IMR-90 (cell line): ENCODE measurements at regions not wholly inside any gene's neighbourhood (a gene's known extent, or its start where the extent isn't known, plus 50 kb on each side); places are given as distances from the start of the nearest gene placed in this dataset.
A peak's percentile ranks its signal among the peaks of the same experiment; 100 is the strongest.

Experiments used
- ATAC-seq: fragments of 200-7000 bp; cut with Tn5 transposase; 2 replicates; pipeline ENCODE4 v1.9.1; 2020; ENCODE audit warnings: low read depth, mild to moderate bottlenecking, moderate library complexity
- BruUV-seq: library from RNA; stranded (reverse); fragments of 400-500 nt; replicated peaks from 2 replicates; lab custom pipeline; 2021; lab: Mats Ljungman, UMichigan
- CTCF ChIA-PET: fragments of 300-600 bp; formaldehyde crosslinking; extraction: SDS; loops from one replicate; lab custom pipeline; 2021; ENCODE audit warnings: antibody characterized with exemption; lab: Yijun Ruan, JAX
- POLR2A ChIA-PET: fragments of 300-600 bp; sonication (Branson Sonifier 250); formaldehyde crosslinking; loops from one replicate; lab custom pipeline; 2022; ENCODE audit warnings: antibody characterized with exemption; ENCODE audit not compliant: unreplicated experiment; lab: Charles Lee
- DNase-seq: peaks from one replicate; pipeline ENCODE4 v3.0.0; 2013
- H2AFZ ChIP-seq: replicated peaks from 2 replicates; pipeline ENCODE3; 2013; ENCODE audit warnings: low read length, mild to moderate bottlenecking; ENCODE audit not compliant: poor library complexity
- H2AK5ac ChIP-seq: 2 replicates; pipeline ENCODE4 v1.6.1; 2013; ENCODE audit warnings: low read depth, low read length, inconsistent platforms
- H2AK9ac ChIP-seq: replicated peaks from 2 replicates; pipeline ENCODE3; 2013; ENCODE audit warnings: mild to moderate bottlenecking, low read depth, low read length, moderate library complexity; ENCODE audit not compliant: poor library complexity
- H2BK120ac ChIP-seq: 2 replicates; pipeline ENCODE4 v1.6.1; 2013; ENCODE audit warnings: low read depth, low read length, inconsistent platforms
- H2BK15ac ChIP-seq: 3 replicates; pipeline ENCODE4 v1.6.1; 2013; ENCODE audit warnings: low read depth, low read length, inconsistent platforms
- H2BK20ac ChIP-seq: 2 replicates; pipeline ENCODE4 v1.6.1; 2013; ENCODE audit warnings: low read depth, mild to moderate bottlenecking, inconsistent platforms, low read length, moderate library complexity
- H2BK5ac ChIP-seq: 2 replicates; pipeline ENCODE4 v1.6.1; 2013; ENCODE audit warnings: mild to moderate bottlenecking, low read depth, low read length, inconsistent platforms; ENCODE audit not compliant: poor library complexity, severe bottlenecking
- H3K14ac ChIP-seq: replicated peaks from 2 replicates; pipeline ENCODE4 v1.6.1; 2013; ENCODE audit warnings: low read depth, low read length, inconsistent platforms
- H3K18ac ChIP-seq: 2 replicates; pipeline ENCODE4 v1.6.1; 2013; ENCODE audit warnings: low read depth, low read length, control low read depth
- H3K23ac ChIP-seq: 2 replicates; pipeline ENCODE4 v1.6.1; 2013; ENCODE audit warnings: low read depth, low read length, inconsistent platforms
- H3K27ac ChIP-seq: 2 replicates; pipeline ENCODE4 v1.5.1; 2013; ENCODE audit warnings: mild to moderate bottlenecking, control low read depth, low read length; ENCODE audit not compliant: insufficient read depth
- H3K27me3 ChIP-seq: 2 replicates; pipeline ENCODE4 v1.6.1; 2013; ENCODE audit warnings: low read length; ENCODE audit not compliant: control insufficient read depth, insufficient read depth
- H3K36me3 ChIP-seq: 2 replicates; pipeline ENCODE4 v1.6.1; 2013; ENCODE audit warnings: low read length, mixed read lengths; ENCODE audit not compliant: control insufficient read depth, insufficient read depth
- H3K4ac ChIP-seq: 2 replicates; pipeline ENCODE4 v1.6.1; 2013; ENCODE audit warnings: low read depth, low read length, inconsistent platforms
- H3K4me1 ChIP-seq: 2 replicates; pipeline ENCODE4 v1.6.1; 2013; ENCODE audit warnings: low read length, mixed read lengths; ENCODE audit not compliant: control insufficient read depth, insufficient read depth
- H3K4me2 ChIP-seq: 2 replicates; pipeline ENCODE4 v1.6.1; 2013; ENCODE audit warnings: low read depth, mild to moderate bottlenecking, control low read depth, low read length, moderate library complexity
- H3K4me3 ChIP-seq: 2 replicates; pipeline ENCODE4 v1.5.1; 2013; ENCODE audit warnings: low read depth, mild to moderate bottlenecking, control low read depth, low read length, moderate library complexity; ENCODE audit not compliant: insufficient read depth
- H3K56ac ChIP-seq: 2 replicates; pipeline ENCODE4 v1.6.1; 2013; ENCODE audit warnings: low read length, inconsistent platforms; ENCODE audit not compliant: insufficient read depth; ENCODE audit errors: extremely low read depth
- H3K79me1 ChIP-seq, 2 experiments: 2 replicates each; pipeline ENCODE4 v1.6.1; 2013; ENCODE audit warnings: low read length in 2 of 2, inconsistent platforms in 1 of 2, low read depth in 1 of 2
- H3K9ac ChIP-seq: 2 replicates; pipeline ENCODE4 v1.6.1; 2013; ENCODE audit warnings: low read depth, low read length, control low read depth
- H3K9me1 ChIP-seq: 2 replicates; pipeline ENCODE4 v1.6.1; 2013; ENCODE audit warnings: low read length, inconsistent platforms; ENCODE audit not compliant: insufficient read depth
- H3K9me3 ChIP-seq: 2 replicates; pipeline ENCODE4 v1.6.1; 2013; ENCODE audit warnings: low read length; ENCODE audit not compliant: control insufficient read depth, insufficient read depth
- H4K20me1 ChIP-seq: 2 replicates; pipeline ENCODE4 v1.6.1; 2013; ENCODE audit warnings: low read length, inconsistent platforms; ENCODE audit not compliant: insufficient read depth
- H4K5ac ChIP-seq: 2 replicates; pipeline ENCODE4 v1.6.1; 2013; ENCODE audit warnings: mild to moderate bottlenecking, low read depth, low read length, control low read depth
- H4K8ac ChIP-seq, 2 experiments: 2 replicates each; pipeline ENCODE4 v1.6.1; 2013; ENCODE audit warnings: low read depth in 2 of 2, low read length in 2 of 2, control low read depth in 1 of 2, inconsistent platforms in 1 of 2
- H4K91ac ChIP-seq: 2 replicates; pipeline ENCODE4 v1.6.1; 2013; ENCODE audit warnings: low read depth, low read length, inconsistent platforms; ENCODE audit not compliant: insufficient read depth
- CHD1 ChIP-seq: IDR thresholded peaks from 2 replicates; pipeline ENCODE4 v1.6.1; 2012; ENCODE audit warnings: low read depth, low read length, improper control_type of control experiment
- FOS ChIP-seq: fragments of 150-350 bp; IDR thresholded peaks from 2 replicates; pipeline ENCODE4 v1.6.1; 2016; ENCODE audit warnings: low read depth, low read length
- MAFK ChIP-seq: IDR thresholded peaks from 2 replicates; pipeline ENCODE4 v1.6.1; 2012; ENCODE audit warnings: low read depth, low read length, improper control_type of control experiment
- MXI1 ChIP-seq: IDR thresholded peaks from 2 replicates; pipeline ENCODE4 v1.6.1; 2012; ENCODE audit warnings: low read depth, mild to moderate bottlenecking, low read length, moderate library complexity, borderline replicate concordance
- NFE2L2 ChIP-seq: fragments of 150-350 bp; IDR thresholded peaks from 2 replicates; pipeline ENCODE4 v1.6.1; 2016; ENCODE audit warnings: low read depth, mild to moderate bottlenecking, low read length
- POLR2A ChIP-seq: IDR thresholded peaks from 2 replicates; pipeline ENCODE4 v1.6.1; 2012; ENCODE audit warnings: mild to moderate bottlenecking, low read depth, low read length
- RAD21 ChIP-seq: IDR thresholded peaks from 2 replicates; pipeline ENCODE4 v1.6.1; 2012; ENCODE audit warnings: low read length, improper control_type of control experiment
- RCOR1 ChIP-seq: IDR thresholded peaks from 2 replicates; pipeline ENCODE4 v1.6.1; 2012; ENCODE audit warnings: mild to moderate bottlenecking, low read length, improper control_type of control experiment; ENCODE audit not compliant: insufficient replicate concordance
- RFX5 ChIP-seq: IDR thresholded peaks from 2 replicates; pipeline ENCODE4 v1.8.0; 2012; ENCODE audit warnings: low read depth, mild to moderate bottlenecking, low read length, moderate library complexity
- WGBS, 2 experiments: methylation state at CpG; one replicate each; pipeline versions ENCODE4 v1.1.5 to v1.1.7; 2013; ENCODE audit warnings: missing lambda C conversion rate in 2 of 2; ENCODE audit not compliant: insufficient read length in 1 of 2; ENCODE audit errors: extremely low coverage in 2 of 2; 5-methylcytosine and 5-hydroxymethylcytosine counted together
- dilution Hi-C: fragments of 300-500 bp; cut with HindIII; formaldehyde crosslinking; loops from one replicate; pipeline ENCODE4 v1.14.3; 2018; ENCODE audit warnings: low sequenced_read_pairs; ENCODE audit not compliant: unreplicated experiment
- in situ Hi-C: fragments of 300-500 bp; cut with MboI; formaldehyde crosslinking; loops from 3 replicates; pipeline ENCODE4 v1.14.3; 2019; ENCODE audit warnings: low sequenced_read_pairs, inconsistent platforms, mixed read lengths
- intact Hi-C: fragments of 100-400 bp; cut with micrococcal nuclease; formaldehyde crosslinking; loops from 2 replicates; pipeline ENCODE4 v1.10.0; 2022
- TF ChIP-seq, protein P1 (sequence below): conservative IDR thresholded peaks from 2 replicates; pipeline ENCODE4 v1.5.1; 2012; ENCODE audit warnings: mild to moderate bottlenecking, low read depth, low read length, improper control_type of control experiment

DNA sequence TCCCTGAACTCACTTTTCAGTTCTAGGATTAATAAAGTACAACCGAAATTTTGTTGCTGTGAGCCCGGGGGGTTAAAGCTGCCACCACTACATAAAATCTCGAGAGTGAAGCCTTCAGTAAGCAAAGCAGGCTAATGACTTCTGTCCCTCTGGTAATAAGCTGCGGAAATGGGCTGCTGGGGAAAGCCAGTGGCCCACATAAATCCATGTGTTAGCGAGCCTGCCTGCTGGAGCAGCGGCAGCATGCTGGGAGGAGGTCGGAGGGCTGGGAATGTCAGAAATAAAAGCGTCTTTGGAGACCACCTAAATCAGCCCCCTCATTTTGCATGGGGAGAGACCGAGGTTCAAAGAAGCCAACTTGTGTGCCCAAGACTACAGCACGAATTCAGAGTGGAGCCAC, 371.7 kb downstream of the TNS1 start:
- TF ChIP-seq CHD1 (no peak), NFE2L2 (no peak), RCOR1 (no peak), MXI1 (no peak), FOS (no peak), RFX5 (no peak), POLR2A (no peak), MAFK (no peak), RAD21 (no peak)
- TF ChIP-seq, protein P1, sequence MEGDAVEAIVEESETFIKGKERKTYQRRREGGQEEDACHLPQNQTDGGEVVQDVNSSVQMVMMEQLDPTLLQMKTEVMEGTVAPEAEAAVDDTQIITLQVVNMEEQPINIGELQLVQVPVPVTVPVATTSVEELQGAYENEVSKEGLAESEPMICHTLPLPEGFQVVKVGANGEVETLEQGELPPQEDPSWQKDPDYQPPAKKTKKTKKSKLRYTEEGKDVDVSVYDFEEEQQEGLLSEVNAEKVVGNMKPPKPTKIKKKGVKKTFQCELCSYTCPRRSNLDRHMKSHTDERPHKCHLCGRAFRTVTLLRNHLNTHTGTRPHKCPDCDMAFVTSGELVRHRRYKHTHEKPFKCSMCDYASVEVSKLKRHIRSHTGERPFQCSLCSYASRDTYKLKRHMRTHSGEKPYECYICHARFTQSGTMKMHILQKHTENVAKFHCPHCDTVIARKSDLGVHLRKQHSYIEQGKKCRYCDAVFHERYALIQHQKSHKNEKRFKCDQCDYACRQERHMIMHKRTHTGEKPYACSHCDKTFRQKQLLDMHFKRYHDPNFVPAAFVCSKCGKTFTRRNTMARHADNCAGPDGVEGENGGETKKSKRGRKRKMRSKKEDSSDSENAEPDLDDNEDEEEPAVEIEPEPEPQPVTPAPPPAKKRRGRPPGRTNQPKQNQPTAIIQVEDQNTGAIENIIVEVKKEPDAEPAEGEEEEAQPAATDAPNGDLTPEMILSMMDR: no peak
- no peak overlapping the region for H3K23ac ChIP-seq
- 70% methylated on average over 6 of the region's 10 CpGs; no CpG with 5 or more reads in 1 of the 2 experiments for WGBS, 2 experiments
- H2BK20ac ChIP-seq: no peak overlapping the region
- DNase-seq: no peak
- no peak overlapping the region for H3K9ac ChIP-seq
- H3K4me1 ChIP-seq: peaks cover 5% of the 10 kb centered on the region; the same call in 1 of the 2 replicates
- no peak overlapping the region for H2AK9ac ChIP-seq
- ChIA-PET POLR2A (no interaction called here), CTCF (interaction anchor here (0.9 kb wide), 2 partner anchors 19 to 936 kb away, joined by 4 read pairs; partner anchors contain the start of gene IGFBP5)
- BruUV-seq: no TSS peak
- no peak overlapping the region for H2BK5ac ChIP-seq
- no peak overlapping the region for H3K14ac ChIP-seq
- no peak overlapping the region for H2BK120ac ChIP-seq
- intact Hi-C loops (no loop called here), dilution Hi-C loops (no loop called here), in situ Hi-C loops (no loop called here)
- H4K20me1 ChIP-seq: no peaks in the 10 kb centered on the region
- H4K8ac ChIP-seq: no peak overlapping the region
- no peak overlapping the region for H3K27ac ChIP-seq
- H2BK15ac ChIP-seq: 0 out of 3 replicates have a peak overlapping the region, but pooled peaks have one; percentile 15
- no peaks in the 10 kb centered on the region for H3K9me3 ChIP-seq
- H3K4ac ChIP-seq: no peak overlapping the region
- no peaks in the 10 kb centered on the region for H3K79me1 ChIP-seq
- no peak overlapping the region for H3K4me2 ChIP-seq
- no peak overlapping the region for H4K91ac ChIP-seq
- H3K56ac ChIP-seq: no peak overlapping the region
- no peak overlapping the region for H3K4me3 ChIP-seq
- H4K5ac ChIP-seq: no peak overlapping the region
- no peak overlapping the region for H2AK5ac ChIP-seq
- H3K36me3 ChIP-seq: no peaks in the 10 kb centered on the region
- no peak overlapping the region for H2AFZ ChIP-seq
- ATAC-seq: no peak
- H3K18ac ChIP-seq: no peak overlapping the region
- H3K27me3 ChIP-seq: peaks cover 8% of the 10 kb centered on the region; the same call in 1 of the 2 replicates
- no peaks in the 10 kb centered on the region for H3K9me1 ChIP-seq
